Tibial nerve (tissue), 4 donors: ENCODE measurements at regions not wholly inside any gene's neighbourhood (a gene's known extent, or its start where the extent isn't known, plus 50 kb on each side); places are given as distances from the start of the nearest gene placed in this dataset.

Source experiments
- CTCF ChIP-seq, 5 experiments: fragments of 200-600 bp in 3 of 5; fragments of 450-650 bp in 2 of 5; sonication (generic) in 3 of 5; IDR thresholded peaks; one replicate each; pipeline ENCODE4 v1.5.1; 2016 to 2019; ENCODE audit warnings: antibody characterized with exemption in 5 of 5, mild to moderate bottlenecking in 3 of 5, moderate library complexity in 2 of 5
- EP300 ChIP-seq, 2 donors: sonication (generic); formaldehyde crosslinking; IDR thresholded peaks; one replicate each; pipeline ENCODE4 v1.6.1; 2017; ENCODE audit warnings: antibody characterized with exemption in 2 of 2, mild to moderate bottlenecking in 1 of 2
- POLR2A ChIP-seq, 2 donors: fragments of 450-650 bp; IDR thresholded peaks; one replicate each; pipeline ENCODE4 v1.6.1; 2017; ENCODE audit warnings: antibody characterized with exemption in 2 of 2, mild to moderate bottlenecking in 2 of 2, moderate library complexity in 2 of 2

GRCh38 chr4:181701894-181702293 is 541.3 kb upstream of the TENM3 start:
- TF ChIP-seq POLR2A (IDR thresholded peaks at IDR 0.05): no peak
- TF ChIP-seq EP300 (IDR thresholded peaks at IDR 0.05): no peak
- no peak for TF ChIP-seq CTCF (IDR thresholded peaks at IDR 0.05)
